Fibroblast of mammary gland (primary cell): ENCODE measurements at regions not wholly inside any gene's neighbourhood (a gene's known extent, or its start where the extent isn't known, plus 50 kb on each side); places are given as distances from the start of the nearest gene placed in this dataset.
A peak's percentile ranks its signal among the peaks of the same experiment; 100 is the strongest.

Experiments used
- DNase-seq: peaks from one replicate; pipeline ENCODE4 v3.0.0-alpha.2; 2010; ENCODE audit warnings: low read depth
- H3K4me3 ChIP-seq: 2 replicates; pipeline ENCODE4 v1.5.1; 2011; ENCODE audit warnings: low read depth, mild to moderate bottlenecking, low read length, moderate library complexity; ENCODE audit not compliant: control insufficient read depth
- CTCF ChIP-seq: conservative IDR thresholded peaks from 2 replicates; pipeline ENCODE4 v1.5.1; 2011; ENCODE audit warnings: low read depth, low read length, inconsistent platforms; ENCODE audit not compliant: control insufficient read depth, insufficient read depth

DNA sequence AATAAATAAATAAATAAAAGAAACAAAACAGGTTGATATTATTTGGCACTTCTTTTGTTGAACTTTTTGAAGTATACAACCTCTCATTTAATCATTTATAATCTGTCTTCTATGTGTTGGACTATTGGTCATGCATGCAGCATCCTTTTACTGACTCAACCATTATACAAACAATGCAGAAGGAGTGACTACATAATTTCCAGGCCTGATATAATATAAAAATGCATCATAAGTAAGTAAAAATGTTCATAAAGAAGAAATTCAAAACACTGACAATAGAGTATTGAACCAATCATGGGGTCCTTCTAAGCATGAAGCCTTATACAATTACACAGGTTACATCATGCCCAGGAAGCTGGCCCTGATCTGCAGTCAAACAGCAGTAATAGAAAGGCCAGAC, 141.5 kb upstream of the FN1 start:
- H3K4me3 ChIP-seq = no peak overlapping the region
- peak; percentile 68 for DNase-seq
- no peak for TF ChIP-seq CTCF

DNA sequence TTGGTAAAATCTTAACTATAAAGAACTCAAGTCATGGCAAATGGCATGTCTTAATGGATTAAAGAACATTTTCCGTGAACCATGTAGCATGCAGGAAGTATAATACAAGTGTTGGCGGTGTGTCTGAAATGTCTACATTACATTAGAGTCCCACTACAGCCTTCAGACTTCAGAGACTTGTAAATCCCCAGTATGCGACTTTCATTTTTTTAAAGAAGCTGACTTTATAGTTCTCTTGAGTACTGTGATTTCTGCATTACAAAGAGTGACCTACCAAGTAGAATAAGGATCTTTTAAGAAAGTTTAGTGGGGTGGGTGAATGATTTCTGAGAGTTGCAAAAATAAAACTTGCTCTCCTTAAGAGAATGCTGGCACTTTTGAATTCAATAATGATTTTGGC, 140.7 kb upstream of the FN1 start:
- H3K4me3 ChIP-seq = no peak overlapping the region
- TF ChIP-seq CTCF = no peak
- DNase-seq = no peak

DNA sequence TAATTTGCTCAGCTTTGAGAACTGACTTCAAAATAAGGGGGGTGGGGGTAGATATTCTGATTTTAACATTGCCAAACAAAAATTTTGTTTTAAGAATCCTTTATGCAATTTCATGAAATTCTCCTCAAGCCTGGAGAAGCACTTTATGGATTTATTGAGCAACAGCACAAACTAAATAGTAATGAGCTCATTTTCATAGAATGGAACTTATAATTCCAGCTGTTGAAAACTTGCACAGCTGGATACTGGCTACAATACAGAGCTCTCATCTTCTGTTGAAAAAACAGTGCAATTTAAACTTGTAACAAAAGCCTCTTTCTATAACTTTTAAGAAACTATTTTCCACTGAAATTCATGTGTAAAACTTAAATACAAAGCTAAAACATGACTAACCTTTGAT, 137.6 kb upstream of the FN1 start:
- no peak overlapping the region for H3K4me3 ChIP-seq
- no peak for TF ChIP-seq CTCF
- peak; percentile 42 for DNase-seq

- DNase-seq = no peak
- TF ChIP-seq CTCF = no peak
- H3K4me3 ChIP-seq = no peak overlapping the region
These were observed 136.5 kb upstream of the FN1 start for GRCh38 chr2:215572341-215572848.

- DNase-seq = no peak
- TF ChIP-seq CTCF = no peak
- H3K4me3 ChIP-seq = no peak overlapping the region
These were observed 135.8 kb upstream of the FN1 start for GRCh38 chr2:215571689-215572088.

DNA sequence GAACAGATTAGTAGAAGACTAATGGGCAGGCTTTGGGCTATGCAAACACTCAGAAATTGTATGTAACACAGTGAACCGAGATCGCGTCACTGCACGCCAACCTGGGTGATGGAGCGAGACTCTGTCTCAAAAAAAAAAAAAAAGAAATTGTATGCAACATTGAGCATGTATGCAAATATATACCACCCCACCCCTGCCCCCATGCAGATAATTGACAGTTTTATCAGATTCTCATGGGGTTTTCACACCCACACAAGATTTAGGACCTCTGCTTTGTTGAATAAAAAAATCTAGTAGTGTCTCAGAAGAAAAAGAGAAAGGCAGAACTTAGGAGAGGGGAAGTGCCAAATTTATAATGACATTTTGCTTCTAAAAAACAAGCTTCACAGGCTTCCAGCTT, 131.6 kb upstream of the FN1 start:
- no peak for DNase-seq

More for the DNA sequence above, 131.6 kb upstream of the FN1 start:
- no peak for TF ChIP-seq CTCF
- no peak overlapping the region for H3K4me3 ChIP-seq
